GM13976 (cell line): ENCODE measurements at regions not wholly inside any gene's neighbourhood (a gene's known extent, or its start where the extent isn't known, plus 50 kb on each side); places are given as distances from the start of the nearest gene placed in this dataset.

Source experiments
- DNase-seq: peaks from one replicate; pipeline ENCODE4 v3.0.0; 2012; ENCODE audit warnings: low spot score
- in situ Hi-C: fragments of 300-500 bp; cut with MboI; formaldehyde crosslinking; loops from one replicate; pipeline ENCODE4 v1.12.0; 2022; ENCODE audit warnings: low sequenced_read_pairs, mixed read lengths, inconsistent platforms; ENCODE audit not compliant: unreplicated experiment
- TF ChIP-seq, protein P1 (sequence below): IDR thresholded peaks from 2 replicates; pipeline ENCODE4 v1.5.1; 2012; ENCODE audit warnings: borderline replicate concordance, mild to moderate bottlenecking; ENCODE audit not compliant: insufficient read depth; ENCODE audit errors: extremely low read depth, missing control alignments, control extremely low read depth

DNA sequence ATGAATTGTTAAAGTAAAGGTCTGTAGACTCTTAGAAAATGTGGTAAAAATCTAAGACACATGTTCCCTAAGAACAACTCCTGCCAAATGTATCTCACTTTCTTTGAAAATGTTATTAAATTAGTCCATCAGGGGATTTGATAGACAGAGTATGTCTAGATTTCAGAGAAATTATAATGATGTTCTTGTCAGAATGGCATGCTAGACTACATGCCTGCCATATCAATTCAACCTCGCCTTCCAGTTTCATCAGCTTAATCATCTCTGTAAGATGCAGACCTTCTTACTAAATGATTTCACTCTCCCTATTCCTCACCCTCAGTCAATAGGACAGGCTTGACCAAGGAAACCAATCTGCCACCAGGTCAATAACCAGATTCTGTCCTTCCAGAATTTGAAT lies 368.4 kb downstream of the TXNL1 start:
- TF ChIP-seq, protein P1, sequence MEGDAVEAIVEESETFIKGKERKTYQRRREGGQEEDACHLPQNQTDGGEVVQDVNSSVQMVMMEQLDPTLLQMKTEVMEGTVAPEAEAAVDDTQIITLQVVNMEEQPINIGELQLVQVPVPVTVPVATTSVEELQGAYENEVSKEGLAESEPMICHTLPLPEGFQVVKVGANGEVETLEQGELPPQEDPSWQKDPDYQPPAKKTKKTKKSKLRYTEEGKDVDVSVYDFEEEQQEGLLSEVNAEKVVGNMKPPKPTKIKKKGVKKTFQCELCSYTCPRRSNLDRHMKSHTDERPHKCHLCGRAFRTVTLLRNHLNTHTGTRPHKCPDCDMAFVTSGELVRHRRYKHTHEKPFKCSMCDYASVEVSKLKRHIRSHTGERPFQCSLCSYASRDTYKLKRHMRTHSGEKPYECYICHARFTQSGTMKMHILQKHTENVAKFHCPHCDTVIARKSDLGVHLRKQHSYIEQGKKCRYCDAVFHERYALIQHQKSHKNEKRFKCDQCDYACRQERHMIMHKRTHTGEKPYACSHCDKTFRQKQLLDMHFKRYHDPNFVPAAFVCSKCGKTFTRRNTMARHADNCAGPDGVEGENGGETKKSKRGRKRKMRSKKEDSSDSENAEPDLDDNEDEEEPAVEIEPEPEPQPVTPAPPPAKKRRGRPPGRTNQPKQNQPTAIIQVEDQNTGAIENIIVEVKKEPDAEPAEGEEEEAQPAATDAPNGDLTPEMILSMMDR, result no peak
- DNase-seq, result no peak
- in situ Hi-C loops, result no loop called here

GRCh38 chr18:56268952-56269351 lies 369.4 kb downstream of the TXNL1 start:
- TF ChIP-seq, protein P1, result no peak
- in situ Hi-C loops, result no loop called here
- no peak for DNase-seq

GRCh38 chr18:56267334-56267733 lies 371.1 kb downstream of the TXNL1 start:
- TF ChIP-seq, protein P1, result no peak
- in situ Hi-C loops, result no loop called here

GRCh38 chr18:56258178-56258577 lies 380.2 kb downstream of the TXNL1 start:
- TF ChIP-seq, protein P1, result no peak
- in situ Hi-C loops, result no loop called here
- no peak for DNase-seq

More at GRCh38 chr18:56267334-56267733, 371.1 kb downstream of the TXNL1 start:
- DNase-seq, result no peak

DNA sequence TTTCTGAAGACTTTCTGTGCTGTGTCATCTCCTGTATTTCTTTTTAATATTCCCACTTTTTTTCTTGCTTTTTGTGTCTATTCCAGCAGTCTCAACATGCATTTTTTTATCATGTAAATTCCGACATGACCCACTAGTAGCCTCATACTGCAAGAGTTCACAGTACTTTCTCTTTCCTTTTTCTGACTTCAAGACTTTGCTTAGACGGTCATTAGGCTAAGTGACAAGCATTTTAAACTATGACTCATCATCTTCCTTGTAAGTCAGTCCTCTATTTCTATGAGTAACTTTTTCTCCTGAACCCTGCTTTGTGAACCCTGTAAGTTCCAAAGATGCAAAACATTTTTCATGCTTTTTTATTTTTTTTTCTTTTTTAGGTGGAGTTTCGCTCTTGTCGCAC lies 381.2 kb downstream of the TXNL1 start:
- DNase-seq, result no peak
- in situ Hi-C loops, result no loop called here
- TF ChIP-seq, protein P1, result no peak

GRCh38 chr18:56256659-56257058 lies 381.7 kb downstream of the TXNL1 start:
- in situ Hi-C loops, result no loop called here
- no peak for DNase-seq
- TF ChIP-seq, protein P1, result no peak

DNA sequence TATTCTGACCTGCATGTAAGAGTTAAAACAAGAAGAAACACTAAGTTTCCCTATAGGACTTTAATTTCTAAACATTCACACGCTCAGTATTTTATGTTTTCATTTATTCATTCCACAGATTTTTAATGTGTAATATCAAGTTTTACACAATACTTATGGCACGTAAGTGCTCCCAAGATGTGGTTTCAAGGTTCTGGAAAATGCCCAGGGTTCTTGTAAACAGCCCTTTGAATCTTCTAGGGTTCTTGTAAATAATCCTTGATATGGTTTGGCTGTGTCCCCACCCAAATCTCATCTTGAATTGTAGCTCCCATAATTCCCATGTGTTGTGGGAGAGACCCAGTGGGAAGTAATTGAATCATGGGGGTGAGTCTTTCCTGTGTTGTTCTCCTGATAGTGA lies 383.0 kb downstream of the TXNL1 start:
- TF ChIP-seq, protein P1, result no peak
- in situ Hi-C loops, result no loop called here
- no peak for DNase-seq
